ENCODE measurements at regions not wholly inside any gene's neighbourhood (a gene's known extent, or its start where the extent isn't known, plus 50 kb on each side); places are given as distances from the start of the nearest gene placed in this dataset.
A peak's percentile ranks its signal among the peaks of the same experiment; 100 is the strongest.

- TF ChIP-seq CTCF (conservative IDR thresholded peaks at IDR 0.05) (no peak), ZFX (IDR thresholded peaks at IDR 0.05) (no peak)
- peak overlapping the region; percentile 15 for H3K27ac ChIP-seq
These were observed 169.2 kb upstream of the MAP1B start for GRCh38 chr5:71937921-71938698.

GRCh38 chr5:71938895-71939294 lies 168.4 kb upstream of the MAP1B start:
- H3K27ac ChIP-seq: peak overlapping the region; percentile 15
- no peak for TF ChIP-seq CTCF (conservative IDR thresholded peaks at IDR 0.05)
- TF ChIP-seq ZFX (IDR thresholded peaks at IDR 0.05): no peak

GRCh38 chr5:71939452-71940230 lies 167.6 kb upstream of the MAP1B start:
- H3K27ac ChIP-seq: peak overlapping the region; percentile 15
- TF ChIP-seq CTCF (conservative IDR thresholded peaks at IDR 0.05): no peak
- TF ChIP-seq ZFX (IDR thresholded peaks at IDR 0.05): no peak

- no peak overlapping the region for H3K27ac ChIP-seq
- TF ChIP-seq CTCF (conservative IDR thresholded peaks at IDR 0.05) (no peak), ZFX (IDR thresholded peaks at IDR 0.05) (no peak)
These were observed 163.4 kb upstream of the MAP1B start for GRCh38 chr5:71943874-71944273.

- no peak overlapping the region for H3K27ac ChIP-seq
- TF ChIP-seq CTCF (conservative IDR thresholded peaks at IDR 0.05) (no peak), ZFX (IDR thresholded peaks at IDR 0.05) (no peak)
These were observed 161.8 kb upstream of the MAP1B start for GRCh38 chr5:71945436-71945835.

GRCh38 chr5:71946343-71947030 lies 160.8 kb upstream of the MAP1B start:
- TF ChIP-seq CTCF (conservative IDR thresholded peaks at IDR 0.05) (no peak), ZFX (IDR thresholded peaks at IDR 0.05) (no peak)

GRCh38 chr5:71948206-71948605 lies 159.1 kb upstream of the MAP1B start:
- no peak overlapping the region for H3K27ac ChIP-seq

More at GRCh38 chr5:71946343-71947030, 160.8 kb upstream of the MAP1B start:
- H3K27ac ChIP-seq: no peak overlapping the region

More at GRCh38 chr5:71948206-71948605, 159.1 kb upstream of the MAP1B start:
- TF ChIP-seq CTCF (conservative IDR thresholded peaks at IDR 0.05) (no peak), ZFX (IDR thresholded peaks at IDR 0.05) (no peak)

Measured in C4-2B (cell line).